ENCODE measurements at regions not wholly inside any gene's neighbourhood (a gene's known extent, or its start where the extent isn't known, plus 50 kb on each side); places are given as distances from the start of the nearest gene placed in this dataset.

- DNase-seq = peak; percentile 5
Observed at GRCh38 chr7:156474241-156474743, 166.3 kb upstream of the RNF32 start.

DNA sequence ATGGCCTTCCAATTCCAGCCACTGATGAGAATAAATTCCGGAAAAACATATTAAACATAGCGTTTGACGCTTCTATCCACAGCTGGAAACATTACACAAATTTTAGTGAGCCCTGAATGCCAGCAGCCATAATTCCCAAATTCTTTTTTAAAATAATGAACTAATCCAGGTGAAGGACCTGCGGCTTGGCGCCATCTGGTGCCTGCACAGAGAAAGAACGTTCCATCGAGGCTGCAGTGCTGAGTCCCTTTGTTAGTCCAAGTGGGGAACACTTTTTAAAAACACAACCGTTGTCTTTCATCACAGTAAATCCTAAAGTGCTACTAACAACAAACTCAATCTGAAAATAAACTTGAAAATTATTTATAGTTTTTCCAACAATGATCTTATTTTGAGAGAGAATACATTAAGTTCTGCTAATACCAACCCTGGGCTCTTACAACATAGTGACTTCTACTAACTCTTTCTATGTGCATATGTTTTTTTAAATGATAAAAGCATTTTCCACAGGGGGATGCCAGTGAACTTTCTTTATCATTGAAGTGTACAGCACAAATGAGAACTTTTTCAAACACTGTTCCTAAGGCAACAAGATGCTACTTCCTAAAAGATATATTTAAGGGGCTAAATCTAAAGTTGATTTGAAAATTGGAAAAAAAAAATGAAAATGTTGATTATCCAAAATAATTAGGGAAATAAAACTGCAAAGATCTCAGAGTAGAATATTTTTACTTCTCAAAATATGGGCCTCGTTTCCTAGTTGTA lies 166.9 kb upstream of the RNF32 start:
- peak; percentile 33 for DNase-seq

GRCh38 chr7:156472267-156472666 lies 168.3 kb upstream of the RNF32 start:
- no peak for DNase-seq

- no peak for DNase-seq
Observed at GRCh38 chr7:156470399-156471320, 169.9 kb upstream of the RNF32 start.

DNA sequence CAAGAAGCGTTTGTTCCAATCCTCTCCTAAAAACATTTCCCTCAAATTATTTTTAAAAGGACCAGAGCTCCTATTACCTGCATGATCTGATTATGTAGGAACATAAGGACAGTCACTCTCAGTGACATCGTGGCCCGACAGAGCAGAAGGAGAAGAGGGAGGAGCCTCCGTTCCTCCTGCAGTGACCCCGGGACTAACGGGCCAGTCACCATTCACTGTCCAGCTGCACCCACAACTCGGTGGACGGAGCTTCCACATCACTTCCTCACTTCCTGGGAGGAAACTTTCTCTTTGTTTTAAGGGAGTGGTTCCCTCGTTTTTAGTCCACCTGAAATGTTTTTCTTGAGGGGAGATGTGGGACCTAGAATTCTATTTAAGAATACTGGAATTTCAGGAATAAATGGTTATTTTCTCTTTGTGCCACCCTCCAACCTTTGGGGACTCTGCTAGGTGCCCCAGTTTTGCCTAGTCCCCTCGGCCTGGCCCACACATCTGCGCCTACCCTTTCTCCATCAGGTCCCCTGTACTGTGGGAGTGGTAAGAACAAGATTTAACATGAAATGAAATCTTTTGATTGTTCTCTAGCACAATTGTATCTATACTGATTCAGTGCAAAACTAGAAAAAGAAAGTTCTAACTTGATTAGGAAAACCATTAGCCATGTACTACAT lies 173.5 kb upstream of the RNF32 start:
- DNase-seq = no peak

DNA sequence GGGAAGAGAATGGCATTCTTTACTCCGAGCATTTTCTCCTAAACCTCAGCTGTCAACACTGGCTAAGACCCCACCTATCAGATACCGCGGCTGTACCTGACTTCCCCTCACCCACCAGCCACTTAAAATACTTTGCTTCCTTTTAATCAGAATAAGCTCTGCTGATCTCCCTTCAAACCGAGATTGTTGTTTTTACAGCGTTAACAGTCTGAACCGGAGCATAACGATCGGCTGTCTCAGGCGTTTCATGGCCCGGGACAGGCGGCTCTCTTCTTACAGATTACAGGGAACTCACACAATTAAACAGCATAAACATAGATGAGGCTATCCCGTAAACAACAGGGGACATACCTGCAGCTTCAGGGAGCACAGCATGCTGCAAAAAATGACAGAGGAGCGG lies 174.3 kb upstream of the RNF32 start:
- DNase-seq = no peak

DNA sequence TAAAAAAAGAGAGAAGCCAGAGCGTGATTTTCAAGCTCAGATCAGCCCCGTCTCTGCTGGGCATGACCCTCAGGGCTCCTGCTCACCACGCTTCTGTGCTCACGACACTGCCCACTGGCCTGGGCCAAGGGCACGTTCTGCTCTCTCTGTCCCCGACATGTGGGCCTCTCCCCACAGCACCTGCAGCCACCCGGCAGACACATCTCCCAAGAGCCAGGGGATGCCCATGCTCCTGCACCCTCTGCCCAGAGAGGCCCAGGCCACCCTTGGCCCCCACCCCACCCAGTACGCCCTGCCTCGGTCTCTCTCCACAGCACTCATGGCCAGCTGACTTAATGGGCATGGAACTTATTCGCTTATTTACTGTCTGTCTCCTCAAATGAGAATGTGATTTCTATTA lies 175.4 kb upstream of the RNF32 start:
- no peak for DNase-seq

DNA sequence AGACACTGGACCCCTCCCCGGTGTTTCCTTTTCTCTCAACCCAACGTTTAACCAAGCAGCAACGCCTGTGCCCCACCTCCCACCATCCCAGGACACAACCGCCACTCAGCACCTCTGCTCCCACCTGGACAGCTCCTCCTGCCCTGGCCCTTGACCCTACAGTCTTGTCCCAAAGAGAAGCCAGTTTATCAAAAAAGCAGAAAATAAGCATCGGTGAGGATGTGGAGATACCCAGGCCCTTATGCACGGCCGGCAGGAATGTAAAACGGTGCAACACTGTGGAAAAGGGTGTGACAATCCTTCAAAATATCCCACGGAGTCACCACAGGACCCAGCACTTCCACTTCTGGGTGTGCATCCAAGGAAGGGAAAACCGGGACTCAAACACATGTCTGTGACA lies 176.2 kb upstream of the RNF32 start:
- DNase-seq = no peak

DNA sequence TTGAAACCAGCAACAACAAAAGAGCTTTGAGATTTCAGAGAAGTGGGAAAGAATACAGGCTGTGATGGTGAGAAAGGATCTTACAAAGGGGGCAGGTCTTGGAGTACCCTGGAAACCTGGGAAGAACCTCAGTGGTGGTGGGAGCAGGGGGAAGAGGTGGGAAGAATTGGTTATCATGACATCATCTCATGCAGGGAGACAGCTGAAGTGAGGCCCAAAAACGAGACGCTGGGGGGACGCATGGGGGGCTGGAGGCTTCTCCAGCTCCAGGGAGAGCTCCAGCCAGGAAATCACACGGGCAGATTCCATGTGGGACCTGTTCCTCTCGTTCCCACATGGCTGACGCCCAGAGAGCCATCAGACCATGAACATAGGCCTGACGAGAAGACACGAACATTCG lies 177.3 kb upstream of the RNF32 start:
- no peak for DNase-seq

GRCh38 chr7:156461881-156462665 lies 178.5 kb upstream of the RNF32 start:
- no peak for DNase-seq

- no peak for DNase-seq
Observed at GRCh38 chr7:156460858-156461627, 179.5 kb upstream of the RNF32 start.

DNA sequence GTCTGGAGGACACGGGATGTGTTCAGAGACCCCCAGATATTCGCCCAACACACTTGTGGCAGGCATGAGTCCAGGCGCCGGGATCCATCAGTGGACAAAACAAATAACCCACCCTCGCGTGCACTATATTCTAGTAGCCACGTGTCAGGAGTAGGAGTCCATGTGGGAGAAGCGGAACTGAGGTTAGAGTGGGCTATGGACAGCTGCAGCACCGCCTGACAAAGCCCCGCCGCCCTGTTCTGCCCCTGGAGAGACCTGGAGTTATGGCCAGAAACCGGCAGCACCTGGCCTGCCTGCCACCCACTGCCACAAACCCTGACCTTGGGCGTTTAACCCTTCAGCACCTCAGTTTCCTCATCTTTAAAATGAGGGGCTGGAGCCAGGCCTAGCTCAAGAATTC lies 181.0 kb upstream of the RNF32 start:
- DNase-seq = no peak

- no peak for DNase-seq
Observed at GRCh38 chr7:156459067-156459466, 181.5 kb upstream of the RNF32 start.

- no peak for DNase-seq
Observed at GRCh38 chr7:156458011-156458410, 182.6 kb upstream of the RNF32 start.

- no peak for DNase-seq
Observed at GRCh38 chr7:156456503-156457115, 184.0 kb upstream of the RNF32 start.

DNA sequence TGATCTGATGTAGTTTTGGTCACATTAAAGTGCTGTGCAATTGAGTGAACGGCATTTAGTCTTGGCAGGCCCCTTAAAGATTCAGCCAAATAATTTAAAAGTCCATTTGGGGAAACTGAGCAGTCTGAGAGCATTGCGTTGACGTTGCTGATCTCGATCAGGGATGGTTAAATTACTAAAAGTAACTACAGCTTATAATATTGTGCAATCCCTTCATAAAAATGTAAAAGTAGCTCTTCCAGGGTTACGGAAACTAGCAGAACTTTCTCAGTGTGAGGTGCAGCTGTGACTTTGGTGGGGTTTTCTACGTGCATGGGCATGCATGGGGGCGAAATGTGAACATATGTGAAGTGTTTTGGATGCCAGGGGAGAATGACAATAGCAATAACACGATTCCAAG lies 184.5 kb upstream of the RNF32 start:
- no peak for DNase-seq

DNA sequence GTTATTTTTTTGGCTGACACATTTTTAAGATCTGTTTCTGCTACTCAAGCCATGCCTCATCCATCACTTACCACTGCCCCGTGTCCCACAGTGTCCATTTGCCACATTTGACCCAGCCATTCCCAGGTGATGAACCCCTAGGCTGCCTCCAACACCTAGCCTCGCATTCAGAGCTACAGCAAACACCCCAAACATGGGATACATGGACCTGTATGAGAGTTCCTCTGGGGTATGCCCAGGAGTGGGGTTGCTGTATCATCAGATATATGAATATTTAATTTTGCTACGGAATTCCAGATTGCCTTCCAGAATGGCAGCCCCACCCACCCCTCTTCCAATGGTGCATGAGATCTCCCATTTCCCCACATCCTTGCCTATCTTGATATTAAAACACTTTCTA lies 190.1 kb upstream of the RNF32 start:
- no peak for DNase-seq

DNA sequence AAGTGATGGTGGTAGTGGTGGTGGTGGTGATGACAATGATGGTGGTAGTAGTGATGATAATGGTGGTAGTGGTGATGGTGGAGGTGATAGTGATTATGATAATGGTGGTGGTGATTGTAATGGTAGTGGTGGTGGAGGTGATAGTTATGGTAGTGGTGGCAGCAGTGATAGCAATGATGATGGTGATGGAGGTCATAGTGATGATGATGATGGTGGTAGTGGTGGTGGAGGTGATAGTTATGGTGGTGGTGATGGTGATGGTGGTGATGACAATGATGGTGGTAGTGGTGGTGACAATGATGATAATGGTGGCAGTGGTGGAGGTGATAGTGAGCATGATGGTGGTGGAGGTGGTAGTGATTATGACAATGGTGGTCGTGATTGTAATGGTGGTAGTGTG lies 191.7 kb upstream of the RNF32 start:
- DNase-seq = no peak

- no peak for DNase-seq
Observed at GRCh38 chr7:156446990-156447389, 193.6 kb upstream of the RNF32 start.

GRCh38 chr7:156445997-156446761 lies 194.4 kb upstream of the RNF32 start:
- DNase-seq = no peak

DNA sequence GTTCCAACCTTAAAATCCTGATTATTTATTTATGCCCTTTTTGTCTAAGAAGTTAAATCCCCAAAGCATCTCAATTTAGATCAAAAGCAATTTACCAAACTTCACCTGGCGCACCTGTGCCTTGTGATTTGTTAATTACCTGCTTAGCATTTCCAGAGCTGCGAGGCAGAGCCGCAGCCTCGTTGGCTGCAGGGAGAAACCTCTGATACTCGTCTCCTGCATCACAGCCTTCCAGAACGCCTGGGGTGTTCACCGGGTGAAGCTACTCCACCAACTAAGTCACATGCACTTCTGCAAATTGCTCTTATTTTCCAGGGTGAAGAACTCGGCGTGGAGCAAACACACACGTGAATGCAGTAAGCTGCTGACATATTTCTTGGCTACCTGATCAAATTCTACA lies 198.1 kb upstream of the RNF32 start:
- no peak for DNase-seq

All from activated CD4-positive, alpha-beta T cell treated with anti-CD3 and anti-CD28 coated beads, Interleukin-10, Interleukin-2, amounts not matched to agents 100 ng/mL and 50 ng/mL, durations not matched to agents 16 hours and 8 hours (primary cell).